ENCODE measurements at regions not wholly inside any gene's neighbourhood (a gene's known extent, or its start where the extent isn't known, plus 50 kb on each side); places are given as distances from the start of the nearest gene placed in this dataset.

GRCh38 chr2:180190851-180191250 is 183.8 kb upstream of the CWC22 start:
- Histone ChIP-seq H3K4me1 (ENCODE audit: low read depth) (no peaks in the 10 kb centered on the region), H3K4me3 (no peak overlapping the region), H3K36me3 (no peaks in the 10 kb centered on the region), H3K27ac (no peak overlapping the region), H3K27me3 (no peaks in the 10 kb centered on the region), H3K9me3 (ENCODE audit: low read depth) (no peaks in the 10 kb centered on the region)
- TF ChIP-seq CTCF (IDR thresholded peaks at IDR 0.05; ENCODE audit: low read depth, low read length): no peak
- DNase-seq (ENCODE audit: low read depth in 1 of 2, low spot score in 1 of 2): no peak

- Histone ChIP-seq H3K4me3 (no peak overlapping the region), H3K4me1 (ENCODE audit: low read depth) (no peaks in the 10 kb centered on the region), H3K36me3 (no peaks in the 10 kb centered on the region), H3K27ac (no peak overlapping the region), H3K9me3 (ENCODE audit: low read depth) (no peaks in the 10 kb centered on the region), H3K27me3 (no peaks in the 10 kb centered on the region)
- no peak for TF ChIP-seq CTCF (IDR thresholded peaks at IDR 0.05; ENCODE audit: low read depth, low read length)
- no peak for DNase-seq (ENCODE audit: low read depth in 1 of 2, low spot score in 1 of 2)
Measured at GRCh38 chr2:180187611-180188010, 180.5 kb upstream of the CWC22 start.

- H3K9me3 ChIP-seq (ENCODE audit: low read depth): no peaks in the 10 kb centered on the region
- no peaks in the 10 kb centered on the region for H3K4me1 ChIP-seq (ENCODE audit: low read depth)
- H3K27ac ChIP-seq: no peak overlapping the region
- TF ChIP-seq CTCF (IDR thresholded peaks at IDR 0.05; ENCODE audit: low read depth, low read length): no peak
- no peak overlapping the region for H3K4me3 ChIP-seq
- H3K27me3 ChIP-seq: no peaks in the 10 kb centered on the region
- peak in 1 of 2 donors; percentile 65 for DNase-seq (ENCODE audit: low read depth in 1 of 2, low spot score in 1 of 2)
- H3K36me3 ChIP-seq: no peaks in the 10 kb centered on the region
Measured at GRCh38 chr2:180184506-180184905, 177.4 kb upstream of the CWC22 start.

GRCh38 chr2:180180511-180180910 is 173.4 kb upstream of the CWC22 start:
- H3K9me3 ChIP-seq (ENCODE audit: low read depth): no peaks in the 10 kb centered on the region
- no peaks in the 10 kb centered on the region for H3K4me1 ChIP-seq (ENCODE audit: low read depth)
- no peak for TF ChIP-seq CTCF (IDR thresholded peaks at IDR 0.05; ENCODE audit: low read depth, low read length)

GRCh38 chr2:180177534-180177933 is 170.4 kb upstream of the CWC22 start:
- TF ChIP-seq CTCF (IDR thresholded peaks at IDR 0.05; ENCODE audit: low read depth, low read length): no peak
- DNase-seq (ENCODE audit: low read depth in 1 of 2, low spot score in 1 of 2): no peak
- no peaks in the 10 kb centered on the region for H3K36me3 ChIP-seq
- no peak overlapping the region for H3K27ac ChIP-seq
- no peaks in the 10 kb centered on the region for H3K4me1 ChIP-seq (ENCODE audit: low read depth)
- H3K9me3 ChIP-seq (ENCODE audit: low read depth): no peaks in the 10 kb centered on the region
- no peaks in the 10 kb centered on the region for H3K27me3 ChIP-seq
- no peak overlapping the region for H3K4me3 ChIP-seq

More at GRCh38 chr2:180180511-180180910, 173.4 kb upstream of the CWC22 start:
- Histone ChIP-seq H3K27me3 (no peaks in the 10 kb centered on the region), H3K36me3 (no peaks in the 10 kb centered on the region), H3K27ac (no peak overlapping the region), H3K4me3 (no peak overlapping the region)
- no peak for DNase-seq (ENCODE audit: low read depth in 1 of 2, low spot score in 1 of 2)

- no peak overlapping the region for H3K27ac ChIP-seq
- DNase-seq (ENCODE audit: low read depth in 1 of 2, low spot score in 1 of 2): no peak
- H3K9me3 ChIP-seq (ENCODE audit: low read depth): no peaks in the 10 kb centered on the region
- H3K36me3 ChIP-seq: no peaks in the 10 kb centered on the region
- no peaks in the 10 kb centered on the region for H3K4me1 ChIP-seq (ENCODE audit: low read depth)
- no peak overlapping the region for H3K4me3 ChIP-seq
- no peaks in the 10 kb centered on the region for H3K27me3 ChIP-seq
- no peak for TF ChIP-seq CTCF (IDR thresholded peaks at IDR 0.05; ENCODE audit: low read depth, low read length)
Measured at GRCh38 chr2:180175736-180176135, 168.6 kb upstream of the CWC22 start.
